RWPE1 (cell line): ENCODE measurements at regions not wholly inside any gene's neighbourhood (a gene's known extent, or its start where the extent isn't known, plus 50 kb on each side); places are given as distances from the start of the nearest gene placed in this dataset.

Source experiments
- CTCF ChIA-PET: fragments of 350-600 bp; sonication (Branson Sonifier 250); formaldehyde crosslinking; extraction: SDS; loops from one replicate; lab custom pipeline; 2021; lab: Yijun Ruan, JAX
- POLR2A ChIA-PET: fragments of 400-600 bp; formaldehyde crosslinking; extraction: SDS; loops from one replicate; lab custom pipeline; 2020; ENCODE audit warnings: antibody characterized with exemption; ENCODE audit not compliant: low non-redundant PET; lab: Yijun Ruan, JAX
- DNase-seq: peaks from one replicate; pipeline ENCODE4 v3.0.0; 2012; ENCODE audit warnings: low spot score
- H3K27ac ChIP-seq: fragments of 450-650 bp; 2 replicates; pipeline ENCODE4 v1.5.1; 2017
- TF ChIP-seq, protein P1 (sequence below): fragments of 450-650 bp; conservative IDR thresholded peaks from 2 replicates; pipeline ENCODE4 v1.5.1; 2017; ENCODE audit warnings: low read depth, mild to moderate bottlenecking

DNA sequence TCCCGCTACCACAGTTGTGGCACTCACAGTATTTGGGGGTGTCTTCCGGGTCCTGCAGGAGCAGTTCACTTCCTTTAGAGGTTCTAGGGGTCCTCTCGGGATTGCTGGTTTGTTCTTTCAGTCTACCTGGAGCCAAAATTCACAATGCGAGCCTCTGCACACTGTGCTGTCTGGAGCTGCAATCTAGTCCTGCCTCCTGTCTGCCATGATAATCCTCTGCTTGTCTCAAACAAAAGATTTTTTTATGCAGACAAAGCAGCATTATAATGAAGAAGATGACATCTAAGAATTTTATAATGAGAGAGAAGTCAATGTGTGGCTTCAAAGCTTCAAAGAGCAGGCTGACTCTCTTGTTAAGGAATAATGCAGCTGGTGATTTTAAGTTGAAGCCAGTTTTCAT, 975.1 kb upstream of the GYPC start:
- POLR2A ChIA-PET, result no interaction called here
- CTCF ChIA-PET, result no interaction called here
- no peak for DNase-seq
- no peak overlapping the region for H3K27ac ChIP-seq
- TF ChIP-seq, protein P1, sequence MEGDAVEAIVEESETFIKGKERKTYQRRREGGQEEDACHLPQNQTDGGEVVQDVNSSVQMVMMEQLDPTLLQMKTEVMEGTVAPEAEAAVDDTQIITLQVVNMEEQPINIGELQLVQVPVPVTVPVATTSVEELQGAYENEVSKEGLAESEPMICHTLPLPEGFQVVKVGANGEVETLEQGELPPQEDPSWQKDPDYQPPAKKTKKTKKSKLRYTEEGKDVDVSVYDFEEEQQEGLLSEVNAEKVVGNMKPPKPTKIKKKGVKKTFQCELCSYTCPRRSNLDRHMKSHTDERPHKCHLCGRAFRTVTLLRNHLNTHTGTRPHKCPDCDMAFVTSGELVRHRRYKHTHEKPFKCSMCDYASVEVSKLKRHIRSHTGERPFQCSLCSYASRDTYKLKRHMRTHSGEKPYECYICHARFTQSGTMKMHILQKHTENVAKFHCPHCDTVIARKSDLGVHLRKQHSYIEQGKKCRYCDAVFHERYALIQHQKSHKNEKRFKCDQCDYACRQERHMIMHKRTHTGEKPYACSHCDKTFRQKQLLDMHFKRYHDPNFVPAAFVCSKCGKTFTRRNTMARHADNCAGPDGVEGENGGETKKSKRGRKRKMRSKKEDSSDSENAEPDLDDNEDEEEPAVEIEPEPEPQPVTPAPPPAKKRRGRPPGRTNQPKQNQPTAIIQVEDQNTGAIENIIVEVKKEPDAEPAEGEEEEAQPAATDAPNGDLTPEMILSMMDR, result no peak

- CTCF ChIA-PET, result no interaction called here
- H3K27ac ChIP-seq, result no peak overlapping the region
- TF ChIP-seq, protein P1, result no peak
- POLR2A ChIA-PET, result no interaction called here
- DNase-seq, result no peak
These were observed 974.4 kb upstream of the GYPC start for GRCh38 chr2:125681576-125681975.

DNA sequence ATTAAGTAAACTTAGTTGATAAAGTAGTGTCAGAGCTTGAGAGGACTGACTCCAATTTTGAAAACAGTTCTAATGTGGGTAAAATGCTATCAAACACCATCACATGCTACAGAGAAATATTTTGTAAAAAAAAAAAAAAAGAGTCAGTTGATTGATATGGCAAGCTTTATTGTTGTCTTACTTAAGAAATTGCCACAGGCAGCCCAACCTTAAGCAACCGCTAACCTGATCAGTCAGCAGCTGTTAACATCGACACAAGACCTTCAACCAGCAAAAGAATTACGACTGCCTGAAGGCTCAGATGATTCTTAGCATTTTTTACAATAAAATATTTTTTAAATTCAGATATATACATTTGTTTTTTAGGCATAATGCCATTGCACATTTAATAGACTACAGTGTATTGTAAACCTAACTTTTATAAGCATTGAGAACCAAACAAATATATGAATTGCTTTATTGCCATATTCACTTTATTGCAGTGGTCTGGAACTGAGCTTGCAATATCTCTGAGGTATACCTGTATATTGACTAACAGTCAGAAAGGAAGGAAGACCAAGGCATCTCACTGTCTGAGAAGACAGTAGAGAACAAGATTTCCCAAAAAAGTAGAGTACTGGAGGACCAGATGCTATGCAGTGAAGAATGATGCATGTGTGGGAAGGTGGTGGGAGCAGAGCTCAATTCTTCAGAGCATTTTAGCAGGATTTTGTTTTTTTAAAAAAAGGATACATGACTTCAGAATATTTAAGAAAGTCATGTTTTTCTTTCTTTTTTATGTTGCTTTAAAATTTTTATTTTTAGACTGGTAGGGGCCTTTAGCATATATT, 973.8 kb upstream of the GYPC start:
- TF ChIP-seq, protein P1, result no peak
- H3K27ac ChIP-seq, result no peak overlapping the region
- POLR2A ChIA-PET, result no interaction called here
- no peak for DNase-seq
- CTCF ChIA-PET, result interaction anchor here (0.6 kb wide), 1 partner anchor 397 kb away, joined by 3 read pairs; no protein-coding TSS in a partner anchor

GRCh38 chr2:125684256-125684655, 971.7 kb upstream of the GYPC start:
- CTCF ChIA-PET, result interaction anchor here (0.5 to 1.3 kb wide), 2 partner anchors 10 to 633 kb away, joined by 3 to 4 read pairs; no protein-coding TSS in a partner anchor
- TF ChIP-seq, protein P1, result no peak

DNA sequence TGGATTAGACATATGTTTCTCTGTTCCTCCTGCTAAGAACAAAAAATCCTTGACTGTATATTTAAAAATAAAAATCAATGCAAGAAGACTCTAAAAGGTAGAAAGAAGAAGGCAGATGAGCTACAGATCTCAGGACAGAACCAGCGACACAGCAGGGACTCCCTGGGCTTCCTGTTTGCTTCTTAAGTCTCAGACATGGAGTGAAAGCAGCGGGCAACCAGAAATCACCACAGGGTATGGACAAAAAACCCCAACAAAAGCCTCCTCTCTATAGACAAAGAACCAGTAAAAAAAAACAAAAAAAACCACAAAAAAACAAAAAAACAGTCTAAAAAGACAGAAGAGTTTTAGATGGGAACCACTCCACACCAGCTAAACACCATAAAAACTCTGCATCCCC, 971.0 kb upstream of the GYPC start:
- DNase-seq, result no peak
- CTCF ChIA-PET, result interaction anchor here (1.3 kb wide), 1 partner anchor 10 kb away, joined by 4 read pairs; no protein-coding TSS in a partner anchor
- TF ChIP-seq, protein P1, result no peak
- no peak overlapping the region for H3K27ac ChIP-seq
- POLR2A ChIA-PET, result no interaction called here

More at GRCh38 chr2:125684256-125684655, 971.7 kb upstream of the GYPC start:
- no peak for DNase-seq
- POLR2A ChIA-PET, result no interaction called here
- H3K27ac ChIP-seq, result no peak overlapping the region

- CTCF ChIA-PET, result no interaction called here
- POLR2A ChIA-PET, result no interaction called here
- no peak overlapping the region for H3K27ac ChIP-seq
- TF ChIP-seq, protein P1, result no peak
- no peak for DNase-seq
These were observed 959.4 kb upstream of the GYPC start for GRCh38 chr2:125696560-125696959.
